ENCODE measurements at regions not wholly inside any gene's neighbourhood (a gene's known extent, or its start where the extent isn't known, plus 50 kb on each side); places are given as distances from the start of the nearest gene placed in this dataset.

DNA sequence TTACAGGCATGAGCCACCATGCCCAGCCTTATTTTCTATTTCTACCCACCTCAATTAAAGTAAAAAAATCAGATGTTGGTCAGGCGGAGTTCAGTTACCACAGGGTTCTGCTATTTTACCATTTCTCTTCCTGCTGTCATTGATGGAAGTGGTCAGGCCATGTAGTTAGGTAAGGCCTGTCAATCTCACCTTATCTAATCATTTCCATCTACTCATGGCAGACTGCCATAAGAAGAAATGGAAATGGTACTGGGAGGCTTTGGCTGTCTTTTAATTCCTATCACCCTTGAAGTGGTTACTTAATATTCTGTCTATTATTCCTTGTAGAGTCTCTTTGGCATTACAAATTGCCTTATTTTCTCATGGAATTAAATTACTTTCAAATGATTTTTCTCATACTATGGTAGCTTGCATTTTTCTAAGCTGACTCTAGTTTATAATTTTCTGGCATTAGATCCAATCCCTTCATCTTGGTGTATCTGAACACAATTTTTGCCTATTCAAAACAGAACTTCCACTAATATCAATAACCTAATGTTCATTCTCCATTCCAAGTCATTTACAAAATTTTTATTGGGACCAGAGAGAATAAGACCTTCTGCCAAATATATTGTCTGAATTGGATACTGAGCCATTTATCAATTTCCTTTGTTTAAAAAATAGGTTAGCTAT, 198.7 kb downstream of the DACT1 start:
- no peak for DNase-seq

DNA sequence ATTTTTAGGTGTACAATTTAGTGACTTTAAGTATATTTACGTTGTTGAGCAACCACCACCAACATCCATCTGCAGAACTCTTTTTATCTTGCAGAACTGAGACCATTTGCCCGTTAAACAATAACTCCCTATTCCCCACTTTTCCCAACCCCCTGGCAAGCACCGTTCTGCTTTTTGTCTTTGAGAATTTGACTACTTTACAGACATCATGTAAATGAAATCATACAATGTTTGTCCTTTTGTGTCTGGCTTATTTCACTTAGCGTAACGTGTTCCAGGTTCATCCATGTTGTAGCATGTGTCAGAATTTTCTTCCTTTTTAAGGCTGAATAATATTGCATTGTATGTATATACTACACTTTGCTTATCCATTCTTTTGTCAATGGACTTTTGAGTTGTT, 201.5 kb downstream of the DACT1 start:
- DNase-seq, result no peak

DNA sequence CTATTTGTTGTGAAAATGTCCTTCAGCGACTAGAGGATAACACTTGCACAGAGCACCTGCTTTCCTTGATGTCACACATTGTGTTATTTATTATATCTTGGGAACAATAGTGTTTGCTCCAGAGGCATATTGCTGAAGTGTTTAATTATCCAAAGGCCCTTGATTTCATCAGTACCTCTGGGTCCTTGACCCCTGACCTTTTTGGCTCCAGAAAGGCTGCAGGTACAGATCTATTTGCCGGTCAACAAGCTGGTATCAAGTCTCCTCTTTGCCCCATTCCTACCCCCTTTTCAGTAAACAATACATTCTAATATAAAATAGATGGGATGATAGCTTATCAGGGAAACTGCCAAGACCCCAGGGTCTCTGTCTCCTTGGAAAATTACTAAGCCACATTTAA, 206.8 kb downstream of the DACT1 start:
- no peak for DNase-seq

DNA sequence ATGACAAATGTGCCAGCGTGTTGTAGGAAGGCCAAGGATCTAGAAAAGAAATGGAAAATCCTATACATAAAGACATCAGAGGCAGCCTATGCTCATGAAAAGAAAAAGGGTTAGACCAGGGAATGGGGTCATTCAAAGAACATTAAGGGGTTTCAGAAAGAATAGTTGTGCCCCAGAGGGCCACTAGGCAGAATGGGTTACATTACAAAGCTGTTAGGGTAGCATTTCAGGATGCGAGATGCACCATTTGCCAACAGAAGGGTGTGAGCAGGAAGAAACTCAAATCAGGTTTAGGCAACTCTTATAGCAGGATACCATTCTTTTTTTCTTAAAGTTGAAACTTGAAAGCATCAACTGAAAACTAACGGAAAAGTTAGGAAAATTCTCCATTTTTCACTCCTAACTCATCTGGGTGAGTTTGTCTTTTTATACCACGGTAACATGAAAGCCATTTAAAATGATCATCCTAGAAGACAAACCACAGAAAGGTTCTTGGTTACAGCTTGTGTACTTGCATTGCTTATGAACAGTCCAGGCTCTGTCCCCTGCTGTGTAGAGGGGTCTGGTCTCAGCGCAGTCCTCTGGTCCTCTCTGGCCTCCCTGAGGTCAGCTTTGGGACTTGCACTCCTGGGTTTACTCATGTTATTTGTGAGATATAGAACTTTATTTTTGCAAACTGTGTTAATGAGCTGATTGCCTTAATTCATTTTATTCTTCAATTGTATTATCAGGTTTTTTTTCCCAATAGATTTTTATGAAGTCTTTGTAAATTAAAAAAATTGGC, 209.1 kb downstream of the DACT1 start:
- no peak for DNase-seq

DNA sequence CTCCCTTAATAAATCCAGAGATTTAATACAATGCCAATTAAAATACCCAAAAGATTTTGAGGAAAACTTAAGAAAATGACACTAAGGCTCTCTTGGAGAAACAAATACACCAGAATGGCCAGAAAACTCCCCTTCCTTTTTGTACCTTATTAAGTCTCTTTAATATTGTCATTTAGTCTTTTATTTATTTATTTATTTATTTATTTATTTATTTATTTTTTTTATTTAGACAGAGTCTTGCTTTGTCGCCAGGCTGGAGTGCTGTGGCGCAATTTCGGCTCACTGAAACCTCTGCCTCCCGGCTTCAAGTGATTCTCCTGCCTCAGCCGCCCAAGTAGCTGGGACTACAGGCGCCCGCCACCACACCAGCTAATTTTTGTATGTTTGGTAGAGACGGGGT, 210.6 kb downstream of the DACT1 start:
- DNase-seq, result no peak

DNA sequence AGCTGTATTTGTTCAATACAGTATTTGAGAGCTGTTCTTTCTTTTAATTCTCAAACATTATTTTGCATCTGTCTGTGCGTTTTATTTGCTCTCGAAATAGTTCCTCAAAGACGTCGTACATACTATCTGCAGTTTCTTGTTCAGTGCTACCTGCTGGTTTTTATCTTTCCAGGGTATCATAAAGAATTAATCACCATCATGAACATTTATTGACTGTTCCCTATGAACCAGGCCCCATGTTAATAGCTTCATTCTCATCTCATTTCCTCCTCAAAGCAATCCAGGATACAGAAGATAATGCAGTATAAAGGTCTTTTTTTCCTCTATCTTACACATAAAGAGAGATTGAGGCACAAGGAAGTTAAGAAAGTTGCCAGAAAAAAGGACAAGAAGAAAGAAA, 211.8 kb downstream of the DACT1 start:
- DNase-seq, result no peak

DNA sequence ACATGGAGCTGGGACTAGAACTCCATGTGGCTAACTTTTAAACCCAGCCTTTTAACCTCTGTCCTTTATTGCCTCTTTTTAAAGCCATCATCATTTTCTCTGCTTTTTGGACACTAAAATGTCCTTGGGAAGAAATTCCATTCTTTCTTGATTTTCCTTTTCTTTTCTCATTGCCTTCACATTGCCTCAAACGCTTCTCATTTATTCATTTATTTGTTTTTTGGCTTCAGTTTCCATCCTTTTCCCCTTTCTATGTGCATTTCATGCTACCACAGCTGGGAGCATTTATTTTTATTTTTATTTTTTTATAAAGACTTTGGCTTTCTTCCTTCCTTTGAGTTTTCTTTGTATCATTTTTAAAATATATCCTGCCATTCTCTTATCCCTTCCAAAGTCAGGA, 212.2 kb downstream of the DACT1 start:
- DNase-seq, result no peak

DNA sequence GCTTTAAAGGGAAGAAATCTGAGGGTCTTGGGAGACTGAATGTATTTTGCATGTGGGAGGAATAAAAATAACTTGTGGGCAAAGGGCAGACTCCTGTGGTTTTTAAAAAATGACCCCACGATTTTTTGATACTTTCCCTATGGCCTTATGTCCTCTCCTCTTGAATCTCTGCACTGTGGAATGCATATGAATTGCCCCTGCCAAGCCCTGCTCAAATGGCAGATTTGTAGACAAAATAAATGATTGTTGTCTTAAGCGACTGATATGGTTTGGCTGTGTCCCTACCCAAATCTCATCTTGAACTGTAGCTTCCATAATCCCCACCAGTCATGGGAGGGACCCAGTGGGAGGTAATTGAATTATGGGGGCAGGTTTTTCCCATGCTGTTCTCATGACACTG, 223.8 kb downstream of the DACT1 start:
- no peak for DNase-seq

DNA sequence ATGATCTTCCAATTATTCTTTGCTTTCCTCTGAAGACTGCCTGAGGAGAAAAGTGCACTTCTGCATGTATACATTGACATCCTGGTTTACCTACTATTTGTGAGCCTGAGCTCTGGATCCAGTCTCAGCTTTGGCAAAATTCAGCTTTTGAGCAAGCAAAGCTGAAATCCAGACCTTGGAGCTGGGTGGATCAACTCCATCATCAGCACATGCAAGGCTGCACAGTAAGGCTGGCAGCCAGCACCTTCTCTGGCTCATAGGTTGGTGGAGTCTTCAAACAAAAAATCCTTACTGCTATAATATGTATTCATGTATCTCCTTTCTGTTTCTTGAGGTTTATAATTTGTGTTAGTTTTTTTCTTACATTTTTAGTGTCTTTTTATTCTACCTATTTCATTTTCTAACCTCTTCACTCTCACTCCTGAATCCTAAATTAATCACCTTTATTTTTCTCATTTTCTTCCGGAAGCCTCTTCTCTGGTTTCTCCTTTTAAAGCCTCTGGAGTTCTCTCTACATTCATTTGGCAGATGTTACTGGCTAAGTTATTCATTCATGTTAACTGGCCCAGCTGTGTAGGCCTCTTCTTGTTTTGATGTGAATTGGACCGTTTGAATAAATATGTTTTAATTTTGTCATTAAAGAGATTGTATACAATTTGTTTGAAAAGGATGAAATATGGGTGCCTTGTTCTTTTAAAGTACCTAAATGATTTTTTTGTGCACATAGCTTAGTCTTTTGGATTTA, 224.8 kb downstream of the DACT1 start:
- no peak for DNase-seq

DNA sequence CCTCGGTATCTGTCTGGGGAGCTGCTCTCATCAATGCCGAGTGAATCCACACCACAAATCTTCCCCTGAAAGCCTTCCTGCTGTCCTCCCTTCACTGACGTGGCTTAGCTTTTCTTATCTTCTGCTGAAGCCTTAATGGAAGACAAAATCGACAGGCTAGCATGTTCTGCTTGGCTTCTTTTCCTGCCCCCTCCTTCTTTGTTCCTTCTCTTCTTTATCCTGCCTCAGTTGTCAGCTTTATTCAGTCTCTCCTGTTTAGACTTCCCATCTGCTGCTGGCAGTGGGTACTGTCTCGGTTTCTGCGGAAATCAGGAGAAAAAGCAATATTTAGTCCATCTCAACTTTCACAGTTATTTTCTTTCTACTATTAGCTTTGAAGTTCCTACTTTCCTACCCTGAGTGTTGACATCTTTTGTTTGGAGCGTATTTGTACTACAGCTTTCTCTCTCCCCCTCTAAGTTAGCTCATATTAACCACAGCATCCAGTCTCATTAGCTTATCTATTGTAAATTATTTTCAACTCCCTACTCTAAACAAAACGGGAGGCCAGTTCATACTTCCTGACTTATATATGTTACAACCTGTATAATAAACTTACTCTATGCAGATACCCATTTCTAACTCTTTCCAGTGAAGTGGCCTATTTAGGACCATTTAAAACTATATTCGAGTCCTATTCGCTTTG, 226.0 kb downstream of the DACT1 start:
- DNase-seq, result no peak

DNA sequence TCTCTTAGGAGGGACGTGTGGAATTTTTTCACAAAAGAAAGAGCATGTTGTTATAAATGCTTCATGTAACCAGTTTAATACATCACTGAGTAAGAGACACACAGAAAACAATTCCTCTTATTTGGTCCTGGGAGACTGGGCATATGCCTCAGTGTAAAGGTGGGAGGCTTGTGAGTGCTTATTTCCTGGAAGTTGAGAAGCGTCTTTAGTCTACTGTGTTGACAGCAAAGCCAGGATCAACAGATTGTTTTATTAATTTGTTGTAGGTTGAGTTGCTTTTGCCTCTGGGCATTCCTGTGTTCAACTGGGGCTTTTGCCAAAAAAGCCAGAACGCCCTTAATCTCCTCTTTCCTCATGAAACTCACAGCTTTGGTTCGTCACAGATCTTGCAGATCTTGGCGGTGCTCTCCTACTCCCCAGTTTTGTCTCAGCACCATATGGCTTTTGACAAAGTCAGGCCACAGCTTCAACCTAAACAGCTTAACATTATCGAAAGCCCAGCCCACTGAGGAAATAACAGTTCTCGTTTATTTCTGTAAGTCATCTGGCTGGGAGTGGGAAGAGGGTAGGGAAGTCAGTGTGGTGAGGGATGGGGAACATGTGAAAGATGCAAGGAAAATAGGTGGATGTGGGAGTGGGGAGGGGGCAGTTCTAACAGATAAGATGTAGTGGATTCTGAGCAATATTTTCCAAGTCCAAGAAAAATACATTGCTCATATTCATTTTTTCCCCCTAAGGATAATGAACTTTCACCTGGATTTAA, 227.2 kb downstream of the DACT1 start:
- DNase-seq, result peak in 1 of 51 donors; percentile 11

DNA sequence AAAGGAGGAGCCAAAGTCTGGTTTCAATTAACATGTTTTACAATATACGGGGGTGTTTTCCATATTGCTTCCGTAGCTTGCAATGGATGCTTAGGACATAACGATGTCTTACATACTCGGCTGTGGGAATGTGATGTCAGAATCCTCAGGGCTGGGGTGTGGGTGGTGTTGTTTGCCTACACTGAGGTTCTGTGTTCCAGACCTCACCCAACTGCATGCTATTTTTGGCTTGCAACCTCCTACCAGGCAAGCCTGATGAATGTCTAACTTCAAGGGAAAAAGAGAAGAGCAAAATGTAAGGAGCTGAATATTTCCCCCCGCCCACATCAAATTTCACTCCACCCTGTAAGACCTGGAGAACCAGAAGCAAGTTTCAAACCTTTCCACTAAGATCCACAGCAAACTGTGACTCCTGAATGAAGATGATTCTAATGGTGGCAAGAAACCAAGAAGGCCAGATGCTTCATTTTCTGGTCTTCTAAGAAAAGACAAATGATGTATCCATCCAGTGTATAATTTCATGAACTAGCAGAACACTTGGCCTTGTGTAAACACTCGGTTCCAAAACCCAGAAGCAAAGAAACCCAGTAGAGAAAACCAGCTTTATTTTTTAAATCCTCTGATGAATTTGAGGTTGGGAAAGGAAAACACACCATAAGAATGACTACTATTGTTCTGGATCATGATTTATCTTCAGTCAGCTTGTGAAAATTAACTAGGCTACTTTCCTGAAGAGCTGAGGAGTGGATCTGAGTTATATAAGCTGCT, 227.9 kb downstream of the DACT1 start:
- DNase-seq, result peak in 1 of 51 donors; percentile 16

DNA sequence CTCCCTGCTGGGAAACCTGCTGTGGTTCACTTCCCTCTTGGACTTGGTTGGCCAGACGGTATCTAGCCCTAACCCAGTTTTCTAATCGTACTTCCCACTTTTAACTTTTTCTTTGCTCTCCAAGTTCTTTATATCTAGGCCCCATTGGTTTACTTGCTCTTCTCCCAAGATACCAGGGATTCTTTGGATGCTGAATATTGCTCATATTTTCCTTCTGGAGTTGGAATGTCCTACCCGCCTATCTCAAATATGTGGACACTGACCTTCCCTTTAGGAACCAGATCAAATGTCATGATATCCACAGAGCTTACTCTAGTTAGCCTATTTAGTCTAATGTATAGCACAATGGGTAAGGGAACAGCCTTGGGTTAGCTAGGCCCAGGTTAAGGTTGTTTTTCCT, 228.6 kb downstream of the DACT1 start:
- DNase-seq, result no peak

DNA sequence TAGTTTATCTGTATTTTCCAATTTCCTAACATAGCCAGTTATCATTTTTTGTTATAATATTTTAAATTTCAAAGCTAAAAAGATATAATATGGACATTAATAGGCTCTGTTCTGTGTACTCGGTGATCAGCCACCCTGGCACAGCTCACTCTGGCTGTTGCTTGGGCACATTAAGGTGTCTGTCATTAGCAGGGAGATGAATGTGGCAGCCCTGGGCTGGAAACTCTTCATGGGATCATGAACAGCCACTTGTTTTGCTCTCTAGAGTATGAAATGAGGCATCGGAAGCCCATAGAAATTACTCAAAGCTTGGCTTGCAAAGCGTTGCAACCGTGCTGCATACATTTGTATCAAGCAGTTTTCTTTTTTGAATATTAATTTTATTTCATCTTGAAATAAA, 233.2 kb downstream of the DACT1 start:
- no peak for DNase-seq

DNA sequence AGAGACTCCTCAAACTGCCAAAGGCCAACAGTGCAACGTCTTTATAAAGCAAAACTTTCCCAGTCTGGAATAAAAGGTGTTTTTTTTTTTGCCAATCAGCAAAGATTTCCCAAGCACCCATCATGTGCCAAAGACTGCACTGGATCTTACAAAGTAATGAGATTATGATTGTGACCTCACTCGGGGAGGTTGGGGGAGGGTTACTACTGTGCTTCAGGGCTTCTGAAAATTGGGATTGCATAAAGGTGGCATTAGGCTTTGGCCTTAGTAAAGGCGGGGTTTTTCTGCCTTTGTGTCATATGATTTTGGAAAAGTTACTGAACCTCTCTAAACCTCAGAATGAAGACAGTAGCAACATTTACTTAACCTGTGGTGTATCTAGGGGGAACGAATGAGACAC, 233.8 kb downstream of the DACT1 start:
- no peak for DNase-seq

DNA sequence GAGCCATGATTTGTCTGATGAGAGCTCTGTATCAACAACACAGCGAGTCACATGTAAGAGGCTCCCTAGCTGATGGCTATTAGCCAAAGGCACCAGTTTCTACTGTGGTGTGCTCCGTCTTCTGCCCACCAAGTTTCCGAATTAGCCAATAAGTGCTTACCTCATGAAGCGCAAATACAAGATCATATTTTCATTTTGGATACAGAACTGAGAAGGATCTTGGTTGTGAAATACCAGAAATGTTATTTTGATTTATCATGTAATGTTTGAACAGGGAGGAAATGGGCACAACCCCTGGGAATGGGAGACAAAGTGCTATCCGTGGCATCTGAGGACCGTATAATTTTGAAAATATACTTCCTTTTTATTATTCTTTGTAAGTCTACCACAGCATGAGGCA, 234.3 kb downstream of the DACT1 start:
- DNase-seq, result no peak

DNA sequence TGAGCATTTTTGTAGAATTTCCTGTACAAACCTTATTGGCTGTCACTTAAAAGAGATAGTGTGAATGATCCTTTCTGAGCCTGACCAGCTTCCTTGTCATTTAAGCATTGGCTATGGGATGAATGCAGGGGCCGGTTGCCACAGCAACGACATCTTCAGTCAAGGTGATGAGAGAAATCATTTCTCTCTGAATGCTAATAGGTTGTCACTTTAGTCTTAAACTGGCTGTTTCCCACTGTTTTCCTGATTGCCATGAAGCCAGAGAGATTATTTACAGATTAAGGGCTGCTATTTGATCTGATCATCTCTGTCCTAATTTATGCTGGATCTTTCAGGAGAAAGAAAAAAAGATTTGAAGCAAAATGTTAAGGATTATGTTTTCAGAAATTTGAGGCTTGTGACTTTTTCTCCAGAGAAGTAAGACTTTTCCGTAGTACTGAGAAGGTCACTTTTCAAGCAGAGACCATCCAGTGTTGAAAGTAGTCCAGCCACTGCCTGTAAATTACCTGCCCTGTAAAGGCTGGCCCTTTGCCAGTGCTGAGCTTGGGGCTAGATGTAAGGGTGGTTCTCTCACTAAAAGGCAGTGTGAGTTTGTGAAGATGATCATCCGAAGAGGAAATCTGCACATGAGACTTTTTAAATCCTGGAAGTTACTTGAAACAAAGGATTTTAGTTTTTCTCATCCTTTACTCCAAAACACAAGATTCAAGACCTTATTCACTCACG, 235.6 kb downstream of the DACT1 start:
- peak in 2 of 51 donors; percentile 1 to 6 for DNase-seq

DNA sequence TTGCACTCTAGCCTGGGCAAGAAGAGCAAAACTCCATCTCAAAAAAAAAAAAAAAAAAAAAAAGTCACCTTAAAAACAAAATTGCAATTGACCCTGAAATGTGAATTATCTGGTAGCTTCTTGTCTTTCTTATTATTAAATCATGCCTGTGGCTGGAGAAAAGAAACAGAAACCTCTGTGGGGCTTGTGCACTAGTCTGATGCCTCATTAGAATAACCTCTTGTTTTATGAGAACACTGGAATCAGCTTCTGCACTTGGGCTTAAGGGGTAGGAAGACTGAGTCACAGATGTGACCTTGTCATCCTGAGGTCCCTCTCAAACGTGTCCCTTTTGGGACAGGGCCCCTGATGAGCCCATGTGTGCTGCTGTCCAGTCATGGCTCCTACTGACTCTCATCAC, 237.9 kb downstream of the DACT1 start:
- no peak for DNase-seq

DNA sequence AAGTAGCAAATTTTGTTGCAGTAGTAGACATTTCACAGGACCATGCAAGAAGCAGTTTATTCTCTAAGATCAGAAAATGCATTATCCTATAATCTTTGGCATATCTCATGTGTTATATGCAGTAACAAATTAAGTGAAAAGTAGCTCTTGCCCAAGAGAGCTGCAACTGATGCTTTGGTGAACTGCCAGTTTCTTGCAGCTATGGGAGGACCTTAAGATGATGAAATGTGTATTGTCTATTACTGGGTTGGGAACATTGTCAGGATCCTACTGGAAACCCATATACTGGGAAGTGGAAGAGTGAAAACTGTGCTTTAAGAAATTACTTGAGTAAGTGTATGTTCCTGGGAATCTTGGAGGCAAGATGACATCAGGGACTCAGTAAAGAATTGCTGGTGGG, 238.8 kb downstream of the DACT1 start:
- no peak for DNase-seq

Data from hypothalamus (tissue), 51 donors.